ENCODE measurements at regions not wholly inside any gene's neighbourhood (a gene's known extent, or its start where the extent isn't known, plus 50 kb on each side); places are given as distances from the start of the nearest gene placed in this dataset.

DNA sequence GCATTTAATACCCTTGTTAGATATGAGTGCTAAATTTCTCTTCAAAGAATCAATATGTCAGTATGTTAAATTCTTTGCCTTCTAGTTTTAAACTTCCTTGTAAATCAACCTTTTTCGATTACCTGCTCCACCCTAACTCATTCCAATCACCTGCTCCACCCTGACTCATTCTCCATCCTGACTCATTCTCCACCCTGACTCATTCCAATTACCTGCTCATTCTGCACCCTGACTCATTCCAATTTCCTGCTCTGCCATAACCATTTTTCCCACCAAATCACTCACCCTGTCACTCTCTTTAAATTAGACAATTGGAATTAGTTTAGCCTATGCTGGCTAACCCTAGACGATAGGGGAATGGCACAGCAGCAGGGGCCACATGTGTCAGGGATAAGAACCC, 519.5 kb upstream of the LRRC4C start:
- TF ChIP-seq EZH2 (optimal IDR thresholded peaks at IDR 0.05; ENCODE audit: low read depth, low read length), result no peak
- TF ChIP-seq, protein P1, sequence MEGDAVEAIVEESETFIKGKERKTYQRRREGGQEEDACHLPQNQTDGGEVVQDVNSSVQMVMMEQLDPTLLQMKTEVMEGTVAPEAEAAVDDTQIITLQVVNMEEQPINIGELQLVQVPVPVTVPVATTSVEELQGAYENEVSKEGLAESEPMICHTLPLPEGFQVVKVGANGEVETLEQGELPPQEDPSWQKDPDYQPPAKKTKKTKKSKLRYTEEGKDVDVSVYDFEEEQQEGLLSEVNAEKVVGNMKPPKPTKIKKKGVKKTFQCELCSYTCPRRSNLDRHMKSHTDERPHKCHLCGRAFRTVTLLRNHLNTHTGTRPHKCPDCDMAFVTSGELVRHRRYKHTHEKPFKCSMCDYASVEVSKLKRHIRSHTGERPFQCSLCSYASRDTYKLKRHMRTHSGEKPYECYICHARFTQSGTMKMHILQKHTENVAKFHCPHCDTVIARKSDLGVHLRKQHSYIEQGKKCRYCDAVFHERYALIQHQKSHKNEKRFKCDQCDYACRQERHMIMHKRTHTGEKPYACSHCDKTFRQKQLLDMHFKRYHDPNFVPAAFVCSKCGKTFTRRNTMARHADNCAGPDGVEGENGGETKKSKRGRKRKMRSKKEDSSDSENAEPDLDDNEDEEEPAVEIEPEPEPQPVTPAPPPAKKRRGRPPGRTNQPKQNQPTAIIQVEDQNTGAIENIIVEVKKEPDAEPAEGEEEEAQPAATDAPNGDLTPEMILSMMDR (IDR thresholded peaks at IDR 0.05; ENCODE audit: low read length), result no peak
- TF ChIP-seq EZH2phosphoT487 (IDR thresholded peaks at IDR 0.05; ENCODE audit: low read length), result no peak

Measured in MM.1S (cell line).